Retinal pigment epithelial cell (primary cell): ENCODE measurements at regions not wholly inside any gene's neighbourhood (a gene's known extent, or its start where the extent isn't known, plus 50 kb on each side); places are given as distances from the start of the nearest gene placed in this dataset.

Experiments
- DNase-seq: peaks from one replicate; pipeline ENCODE4 v3.0.0-alpha.2; 2010; ENCODE audit warnings: low read depth
- H3K4me3 ChIP-seq: 2 replicates; pipeline ENCODE4 v1.5.1; 2011; ENCODE audit warnings: mild to moderate bottlenecking, low read length, control low read depth, moderate library complexity
- TF ChIP-seq, protein P1 (sequence below): conservative IDR thresholded peaks from 2 replicates; pipeline ENCODE4 v1.5.1; 2011; ENCODE audit warnings: low read depth, low read length, control low read depth, inconsistent platforms

DNA sequence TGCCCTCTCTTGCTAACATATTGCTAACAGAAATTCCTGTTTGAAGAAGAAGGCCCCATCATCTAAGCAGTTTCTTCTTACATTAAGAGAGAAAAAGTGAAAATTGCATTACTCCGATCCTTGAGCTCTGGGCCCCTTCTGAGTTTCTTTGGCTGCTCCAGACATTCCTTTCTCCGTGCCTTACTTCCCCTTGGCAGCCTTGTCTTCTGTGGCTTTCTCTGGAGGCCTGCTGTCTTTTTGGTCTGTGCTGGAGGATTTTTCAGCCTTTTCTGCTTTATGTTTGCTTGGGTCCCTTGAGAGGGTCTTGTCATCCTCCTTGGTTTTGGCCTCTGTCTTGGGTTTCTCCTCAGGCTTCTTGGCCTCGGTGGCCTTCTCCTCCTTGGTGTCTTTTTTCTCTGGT lies 378.8 kb upstream of the CHD6 start:
- no peak for DNase-seq
- TF ChIP-seq, protein P1, sequence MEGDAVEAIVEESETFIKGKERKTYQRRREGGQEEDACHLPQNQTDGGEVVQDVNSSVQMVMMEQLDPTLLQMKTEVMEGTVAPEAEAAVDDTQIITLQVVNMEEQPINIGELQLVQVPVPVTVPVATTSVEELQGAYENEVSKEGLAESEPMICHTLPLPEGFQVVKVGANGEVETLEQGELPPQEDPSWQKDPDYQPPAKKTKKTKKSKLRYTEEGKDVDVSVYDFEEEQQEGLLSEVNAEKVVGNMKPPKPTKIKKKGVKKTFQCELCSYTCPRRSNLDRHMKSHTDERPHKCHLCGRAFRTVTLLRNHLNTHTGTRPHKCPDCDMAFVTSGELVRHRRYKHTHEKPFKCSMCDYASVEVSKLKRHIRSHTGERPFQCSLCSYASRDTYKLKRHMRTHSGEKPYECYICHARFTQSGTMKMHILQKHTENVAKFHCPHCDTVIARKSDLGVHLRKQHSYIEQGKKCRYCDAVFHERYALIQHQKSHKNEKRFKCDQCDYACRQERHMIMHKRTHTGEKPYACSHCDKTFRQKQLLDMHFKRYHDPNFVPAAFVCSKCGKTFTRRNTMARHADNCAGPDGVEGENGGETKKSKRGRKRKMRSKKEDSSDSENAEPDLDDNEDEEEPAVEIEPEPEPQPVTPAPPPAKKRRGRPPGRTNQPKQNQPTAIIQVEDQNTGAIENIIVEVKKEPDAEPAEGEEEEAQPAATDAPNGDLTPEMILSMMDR = no peak
- no peak overlapping the region for H3K4me3 ChIP-seq

DNA sequence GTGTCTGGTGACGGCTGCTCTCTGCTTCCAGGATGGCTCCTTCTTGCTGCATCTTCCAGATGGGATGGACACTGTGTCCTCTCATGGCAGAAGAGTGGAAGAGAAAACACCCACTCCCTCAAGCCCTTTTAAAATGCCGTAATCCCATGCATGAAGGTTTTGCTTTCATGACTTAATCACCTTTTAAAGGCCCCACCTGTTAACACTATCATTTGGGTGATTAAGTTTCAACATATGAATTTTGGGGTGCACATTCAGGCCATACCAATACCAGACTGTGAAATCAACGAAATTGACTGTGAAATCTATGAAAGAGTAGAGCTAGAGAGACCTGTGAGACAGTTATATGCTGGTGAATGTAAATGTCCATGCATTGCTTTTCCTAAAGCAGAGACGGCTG lies 374.3 kb upstream of the CHD6 start:
- no peak overlapping the region for H3K4me3 ChIP-seq
- TF ChIP-seq, protein P1 = no peak
- no peak for DNase-seq

DNA sequence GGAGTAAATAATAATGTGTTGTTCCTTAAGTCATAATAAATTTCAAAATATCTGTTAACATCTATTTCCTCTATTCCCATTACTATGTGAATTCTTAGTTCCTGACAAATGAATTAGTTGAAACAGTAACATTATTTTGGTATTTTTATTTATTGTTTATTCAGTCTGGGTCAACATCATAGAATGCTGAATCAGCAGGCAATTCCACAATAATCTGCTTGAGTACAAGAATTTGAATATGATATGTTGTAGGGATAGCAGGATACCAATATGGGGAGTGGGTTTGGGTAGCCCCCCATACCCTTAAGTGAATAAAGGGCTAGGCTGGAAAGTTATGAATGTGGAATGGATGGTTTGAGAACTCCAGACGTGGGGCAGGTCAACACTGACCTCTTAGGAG lies 373.2 kb upstream of the CHD6 start:
- H3K4me3 ChIP-seq = no peak overlapping the region
- DNase-seq = no peak
- TF ChIP-seq, protein P1 = no peak

DNA sequence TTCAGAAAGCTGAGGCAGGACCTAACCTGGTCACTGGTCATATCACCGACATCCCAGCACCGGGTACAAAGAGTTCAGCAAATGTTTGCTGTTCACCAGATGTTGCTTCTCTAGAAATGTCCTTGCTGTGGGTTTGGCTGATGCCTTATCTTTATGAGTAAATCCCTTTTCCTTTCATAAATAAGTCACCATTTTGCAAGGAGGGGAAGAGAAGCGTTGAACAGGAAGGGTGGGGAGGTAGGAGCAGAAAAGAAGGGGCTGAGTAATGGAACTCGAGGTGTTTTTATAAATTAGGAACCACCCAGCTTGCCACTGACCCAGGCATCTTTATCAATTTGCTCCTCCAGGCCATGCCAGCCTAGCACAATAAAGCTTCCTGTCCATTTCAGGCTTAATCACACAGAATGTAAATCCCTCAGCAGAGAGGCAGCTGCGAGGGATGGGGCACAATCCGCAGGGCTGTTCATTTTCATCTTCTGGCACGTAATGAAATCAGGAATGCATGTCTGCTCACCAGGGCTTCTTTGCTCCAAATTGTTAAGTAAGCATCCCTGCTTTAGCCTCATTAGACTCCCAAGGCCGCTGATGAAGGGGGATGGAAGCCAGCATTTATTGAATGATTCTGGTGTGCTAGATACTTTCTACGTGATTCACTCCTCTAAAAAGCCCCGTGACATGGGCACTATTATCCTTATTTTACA lies 371.9 kb upstream of the CHD6 start:
- H3K4me3 ChIP-seq = no peak overlapping the region
- DNase-seq = no peak
- TF ChIP-seq, protein P1 = no peak

DNA sequence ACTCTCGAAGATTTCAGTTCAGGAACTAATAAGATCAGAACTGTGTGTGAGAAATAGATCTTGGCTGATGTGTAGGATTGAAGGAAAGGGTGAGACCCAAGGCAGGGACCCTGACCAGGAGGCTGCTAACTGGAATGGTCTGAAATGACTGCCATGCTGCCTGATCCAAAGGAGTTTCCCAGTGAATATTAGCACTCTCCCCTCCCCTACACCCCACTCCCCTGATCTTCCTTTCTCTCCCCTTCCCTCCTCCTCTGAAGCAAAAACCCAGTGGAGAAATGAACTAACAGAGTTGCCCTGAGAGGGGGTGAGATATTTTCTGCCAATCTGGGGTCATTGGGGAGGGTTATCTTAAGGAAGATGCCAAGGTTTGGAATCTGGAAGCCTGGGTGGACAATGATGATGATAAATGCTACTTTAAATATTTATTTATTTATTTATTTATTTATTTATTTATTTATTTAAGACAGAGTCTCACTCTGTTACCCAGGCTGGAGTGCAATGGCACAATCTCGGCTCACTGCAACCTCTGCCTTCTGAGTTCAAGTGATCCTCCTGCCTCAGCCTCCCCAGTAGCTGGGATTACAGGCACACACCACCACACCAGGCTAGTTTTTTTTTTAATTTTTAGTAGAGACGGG lies 371.0 kb upstream of the CHD6 start:
- DNase-seq = no peak
- TF ChIP-seq, protein P1 = no peak
- H3K4me3 ChIP-seq = no peak overlapping the region

DNA sequence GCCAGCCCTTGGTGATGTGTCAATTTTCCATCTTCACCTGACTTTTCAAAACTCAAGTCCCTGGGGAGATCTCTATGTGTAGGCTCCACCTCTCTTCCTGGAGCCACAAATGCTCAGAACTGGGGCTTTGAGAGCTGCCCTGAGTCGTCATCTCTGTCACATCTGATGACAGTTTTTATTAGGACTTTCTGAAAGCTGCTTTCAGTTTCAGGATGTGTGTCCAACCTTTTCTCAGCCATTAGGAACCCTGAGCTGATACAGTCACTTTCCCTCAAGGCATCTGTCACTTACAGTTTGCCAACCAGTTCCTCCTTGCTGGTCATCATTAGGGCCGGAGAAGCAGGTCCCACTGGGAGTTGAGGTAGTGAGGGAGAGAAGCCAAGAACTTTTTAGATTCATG lies 365.9 kb upstream of the CHD6 start:
- no peak for DNase-seq
- TF ChIP-seq, protein P1 = no peak
- no peak overlapping the region for H3K4me3 ChIP-seq

DNA sequence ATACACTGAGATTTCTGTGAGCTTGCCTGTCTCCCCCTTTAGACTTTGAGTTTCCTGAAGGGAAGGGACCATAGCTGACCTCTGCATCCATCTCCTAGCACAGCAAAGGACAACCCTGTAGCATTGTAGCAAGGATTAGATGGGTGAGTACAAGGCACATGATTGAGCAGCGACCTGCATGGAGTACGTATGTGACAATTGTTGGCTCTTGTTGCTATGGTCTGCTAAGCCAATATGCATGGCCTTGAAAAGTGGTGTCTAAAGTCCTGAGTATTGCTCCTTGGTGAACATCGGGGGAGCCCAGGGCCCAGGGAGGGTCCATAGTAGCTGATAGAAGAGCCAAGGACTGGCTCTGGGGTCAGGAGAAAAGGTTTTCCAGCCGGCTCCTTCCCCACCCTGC lies 365.0 kb upstream of the CHD6 start:
- DNase-seq = no peak
- no peak overlapping the region for H3K4me3 ChIP-seq
- TF ChIP-seq, protein P1 = no peak
